ENCODE measurements at regions not wholly inside any gene's neighbourhood (a gene's known extent, or its start where the extent isn't known, plus 50 kb on each side); places are given as distances from the start of the nearest gene placed in this dataset.

DNA sequence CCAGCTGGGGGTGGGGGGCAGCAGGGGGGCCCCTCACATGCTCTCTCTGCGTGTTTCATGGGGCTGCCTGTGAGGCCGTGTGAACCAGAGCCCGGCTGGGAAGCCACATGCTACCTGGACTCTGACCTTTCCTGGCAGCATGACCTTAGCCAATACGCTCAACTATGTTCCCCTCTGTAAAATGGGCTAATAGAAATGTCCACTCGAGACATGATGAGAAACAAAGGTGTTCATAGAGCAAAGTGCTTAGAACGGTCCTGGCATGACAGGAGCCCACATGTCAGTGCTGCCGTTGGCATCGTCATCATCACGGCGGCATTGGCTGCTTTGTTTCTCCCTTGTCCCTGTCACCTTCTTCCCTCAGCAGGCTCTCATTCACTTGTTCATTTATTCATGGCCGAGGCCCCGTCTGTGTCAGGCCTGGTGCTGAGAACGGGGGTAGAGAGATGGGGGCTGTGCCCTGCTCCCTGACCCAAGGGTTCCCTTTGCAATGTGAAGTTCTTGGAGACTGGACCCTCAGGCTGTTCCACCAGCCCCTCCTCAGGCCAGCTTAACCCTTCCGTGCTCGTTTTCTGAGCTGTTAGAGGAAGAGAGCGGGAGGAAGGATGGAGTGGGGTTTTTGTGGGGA lies 291.4 kb downstream of the SEC14L1 start:
- no peak for DNase-seq (ENCODE audit: low spot score)

DNA sequence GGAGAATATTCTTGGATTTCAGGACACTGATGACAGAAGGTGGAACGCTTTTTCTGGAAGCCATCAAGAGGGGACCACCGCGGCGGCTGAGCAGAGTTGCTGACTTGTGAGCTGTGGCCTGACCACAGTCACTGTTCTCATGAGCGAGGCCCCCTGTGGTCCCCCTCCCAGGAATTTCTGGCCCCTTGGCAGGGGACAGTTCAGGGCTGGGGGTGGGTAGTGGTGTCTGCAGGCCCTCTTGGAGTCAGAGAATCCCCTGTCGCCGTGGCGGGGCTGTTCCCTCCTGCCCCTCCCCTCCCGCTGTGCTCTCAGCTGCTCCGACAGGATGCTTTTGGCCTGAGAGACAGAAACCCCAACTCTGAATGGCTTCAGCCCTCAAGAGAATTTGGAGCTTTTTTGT lies 292.0 kb downstream of the SEC14L1 start:
- DNase-seq (ENCODE audit: low spot score), result no peak

DNA sequence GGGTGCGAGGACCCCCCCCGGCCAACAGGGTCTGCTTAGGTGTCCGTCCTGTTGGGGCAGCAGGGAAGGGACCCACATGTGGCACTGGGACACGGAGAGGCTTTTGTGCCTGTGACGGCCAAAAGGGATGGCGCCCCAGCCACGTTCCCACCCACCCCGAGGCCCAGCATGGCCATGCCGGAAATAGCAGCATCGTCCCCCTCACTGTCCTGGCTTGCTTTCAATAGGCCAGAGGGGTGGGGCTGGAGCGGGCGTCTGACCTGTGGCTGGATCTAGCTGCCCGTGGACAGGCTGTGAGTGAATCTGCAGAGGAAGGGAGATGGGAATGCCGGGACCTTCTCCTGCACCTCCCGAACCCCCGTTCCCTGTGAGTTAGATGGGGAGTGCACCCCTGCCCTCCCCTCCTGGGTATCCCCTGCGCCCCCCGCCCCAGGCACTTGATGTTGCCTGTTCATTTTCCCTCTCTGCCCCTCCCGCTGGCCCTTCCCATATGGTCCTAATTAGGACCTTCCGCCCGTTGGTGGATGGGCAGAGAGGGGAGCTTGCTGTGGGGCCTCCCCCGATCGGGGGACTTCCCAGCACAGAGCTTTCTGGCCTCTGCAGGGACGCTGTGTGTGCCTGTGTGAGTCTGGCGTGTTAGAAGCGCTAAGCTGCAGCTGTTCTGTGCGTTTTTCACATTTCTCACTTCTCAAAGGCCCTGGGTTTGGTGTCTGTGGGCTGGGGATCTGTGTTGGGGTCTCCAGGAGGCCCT lies 292.8 kb downstream of the SEC14L1 start:
- no peak for DNase-seq (ENCODE audit: low spot score)

DNA sequence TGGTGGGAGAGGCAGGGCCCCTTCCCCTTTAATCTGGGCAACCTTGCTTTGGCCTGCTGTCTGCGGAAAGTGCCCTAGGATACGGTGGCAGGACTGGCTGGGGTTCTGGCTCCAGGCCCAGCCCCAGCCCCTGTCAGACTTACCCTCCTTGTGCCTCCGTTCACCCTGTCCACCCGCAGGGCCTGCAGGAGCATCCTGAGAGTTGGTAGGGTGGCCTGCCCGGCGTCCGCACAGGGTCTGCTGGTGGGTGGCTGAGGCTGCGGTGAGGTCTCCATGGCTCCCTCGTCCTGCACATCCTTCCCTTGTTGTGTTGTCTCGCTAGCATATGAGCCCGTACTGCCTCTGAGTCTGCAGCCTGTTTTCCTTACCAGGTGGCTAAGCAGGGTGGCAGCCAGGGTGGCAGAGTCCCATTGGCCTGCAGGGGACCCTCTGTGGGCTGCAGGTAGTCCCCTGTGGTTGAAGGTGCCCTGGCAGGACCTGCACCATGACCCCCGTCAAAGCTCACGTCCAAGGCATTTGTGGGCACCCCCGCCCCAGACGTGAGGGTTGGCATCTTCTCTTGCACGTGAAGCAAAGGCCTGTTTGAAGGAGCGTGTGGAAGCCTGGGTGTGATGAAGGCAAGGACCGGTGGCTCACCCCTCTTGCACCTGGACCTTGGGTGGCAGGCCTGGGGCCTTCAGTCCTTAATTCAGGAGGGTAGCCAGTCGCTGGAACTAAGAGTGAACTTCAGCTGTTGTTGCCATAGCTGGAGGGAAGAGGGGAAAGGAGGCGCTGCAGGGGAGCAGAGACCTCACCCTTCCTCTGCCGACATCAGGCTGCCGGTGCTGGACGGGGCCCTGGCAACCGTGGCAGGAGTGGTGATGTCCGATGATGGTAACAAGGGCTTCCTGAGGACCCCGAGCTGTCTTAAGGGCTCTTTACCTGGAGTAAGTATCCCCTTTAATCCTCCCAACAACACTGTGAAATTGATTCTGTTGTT lies 293.7 kb downstream of the SEC14L1 start:
- DNase-seq (ENCODE audit: low spot score), result no peak

DNA sequence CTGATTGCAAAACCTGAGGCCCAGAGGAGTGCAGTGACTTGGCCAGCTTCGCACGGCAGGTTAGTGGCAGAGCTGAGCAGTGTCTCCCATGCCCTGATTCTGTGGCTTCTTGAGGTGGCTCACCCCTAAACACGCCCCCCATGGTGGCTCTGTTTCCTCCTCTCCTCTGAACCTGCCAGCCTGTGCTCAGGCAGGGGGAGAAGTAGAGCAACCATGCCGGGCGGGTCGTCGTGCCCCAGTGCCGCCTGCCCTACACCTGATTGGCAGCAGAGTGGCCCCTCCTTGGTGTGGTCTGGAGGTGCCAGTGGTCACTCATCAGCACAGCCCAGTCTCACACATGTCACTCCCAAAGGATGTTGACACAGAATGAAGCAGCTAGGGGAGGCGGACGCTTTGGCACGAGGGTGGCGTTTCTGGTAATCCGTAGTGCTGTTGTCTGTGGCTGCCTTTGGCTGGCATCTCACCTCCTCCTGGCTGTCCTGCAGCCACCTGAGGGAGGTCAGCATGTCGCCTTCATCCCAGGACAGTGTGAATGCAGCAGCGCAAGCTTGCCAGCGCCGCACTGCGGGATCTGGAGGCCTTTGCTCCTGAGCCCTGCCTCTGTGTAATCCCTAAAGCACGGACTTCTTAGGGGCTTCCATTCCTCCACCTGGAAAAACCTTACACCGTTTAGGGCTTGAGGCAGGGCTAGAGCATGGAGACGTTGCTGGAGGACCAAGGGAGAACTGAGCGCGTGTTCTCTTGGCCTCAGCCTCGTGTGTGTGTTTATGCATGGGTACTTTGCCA lies 294.7 kb downstream of the SEC14L1 start:
- no peak for DNase-seq (ENCODE audit: low spot score)

DNA sequence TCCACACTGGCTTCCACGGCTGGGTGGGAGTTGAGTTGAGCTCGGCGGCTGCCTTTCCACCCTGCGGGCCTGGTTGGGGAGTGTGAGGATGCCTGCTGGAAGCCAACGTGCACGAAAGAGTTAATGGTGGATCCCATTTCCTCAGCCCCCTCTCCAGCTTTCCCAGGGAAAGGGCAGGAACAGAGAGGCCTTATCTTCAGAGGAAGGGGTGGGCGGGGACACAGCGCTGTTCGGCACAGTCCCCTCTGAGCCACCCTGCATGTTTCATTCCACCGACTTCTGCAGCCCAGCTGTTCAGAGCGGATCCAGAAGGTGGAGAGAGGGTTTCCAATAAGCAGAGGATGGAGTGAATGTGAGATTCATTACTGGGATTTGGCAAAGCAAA lies 295.3 kb downstream of the SEC14L1 start:
- DNase-seq (ENCODE audit: low spot score), result no peak

DNA sequence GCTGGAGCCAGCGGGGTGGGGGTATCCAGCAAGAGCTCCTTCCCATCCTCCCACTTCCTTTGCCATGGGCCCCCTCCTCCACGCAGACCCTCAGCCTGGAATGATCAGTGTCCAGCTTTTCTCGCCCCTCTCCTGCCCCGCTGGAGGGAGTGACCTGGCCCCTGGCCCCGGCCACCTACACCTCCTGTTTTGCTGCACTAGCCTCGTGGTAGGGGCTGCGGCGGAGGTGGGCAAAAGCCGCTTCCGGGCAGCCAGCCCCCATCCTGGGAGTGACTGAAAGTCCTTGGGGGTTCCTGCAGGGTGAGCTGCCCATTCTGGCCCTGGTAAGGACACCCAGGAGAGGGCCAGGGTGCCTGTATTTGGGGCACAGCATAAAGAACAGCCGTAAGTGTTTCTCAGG lies 295.7 kb downstream of the SEC14L1 start:
- no peak for DNase-seq (ENCODE audit: low spot score)

DNA sequence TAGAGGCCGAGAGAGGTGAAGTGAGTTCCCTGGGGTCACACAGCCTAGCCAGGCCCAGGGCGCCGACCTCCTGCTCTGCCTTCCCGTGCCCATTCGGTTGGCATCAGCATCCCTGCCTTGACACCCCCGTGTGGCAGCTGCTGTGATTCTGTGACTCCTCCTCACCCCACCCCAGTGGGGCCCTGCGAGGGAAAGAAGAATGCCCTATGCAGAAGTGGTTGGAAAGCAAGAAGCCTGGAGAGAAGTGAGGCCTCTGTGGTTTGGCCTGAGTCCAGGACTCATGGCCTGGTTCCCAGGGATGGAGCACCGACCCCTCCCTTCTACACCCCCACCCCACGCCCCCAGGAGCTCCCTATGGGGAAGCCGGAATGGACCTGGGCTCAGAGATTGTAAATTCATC lies 296.2 kb downstream of the SEC14L1 start:
- peak; percentile 52 for DNase-seq (ENCODE audit: low spot score)

DNA sequence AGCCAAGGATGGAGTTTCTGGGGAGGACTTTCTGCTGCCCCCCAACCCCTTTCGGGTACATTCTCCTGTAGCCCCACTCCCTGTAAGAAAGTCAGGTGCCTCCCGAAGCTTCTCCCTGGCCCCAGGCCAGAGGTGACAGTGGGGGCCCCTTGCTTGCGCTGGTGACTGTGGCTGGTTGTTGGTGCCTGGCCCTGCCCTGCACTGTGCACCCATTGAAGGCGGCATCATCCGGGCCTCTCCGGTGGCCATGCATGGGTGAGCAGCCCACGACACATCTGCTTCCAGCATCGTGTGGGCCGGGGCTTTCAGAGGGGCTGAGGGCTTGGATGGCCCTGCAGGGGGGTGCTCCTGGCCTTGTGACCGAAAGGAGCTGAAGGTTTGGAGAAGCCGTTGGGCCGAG lies 297.0 kb downstream of the SEC14L1 start:
- no peak for DNase-seq (ENCODE audit: low spot score)

DNA sequence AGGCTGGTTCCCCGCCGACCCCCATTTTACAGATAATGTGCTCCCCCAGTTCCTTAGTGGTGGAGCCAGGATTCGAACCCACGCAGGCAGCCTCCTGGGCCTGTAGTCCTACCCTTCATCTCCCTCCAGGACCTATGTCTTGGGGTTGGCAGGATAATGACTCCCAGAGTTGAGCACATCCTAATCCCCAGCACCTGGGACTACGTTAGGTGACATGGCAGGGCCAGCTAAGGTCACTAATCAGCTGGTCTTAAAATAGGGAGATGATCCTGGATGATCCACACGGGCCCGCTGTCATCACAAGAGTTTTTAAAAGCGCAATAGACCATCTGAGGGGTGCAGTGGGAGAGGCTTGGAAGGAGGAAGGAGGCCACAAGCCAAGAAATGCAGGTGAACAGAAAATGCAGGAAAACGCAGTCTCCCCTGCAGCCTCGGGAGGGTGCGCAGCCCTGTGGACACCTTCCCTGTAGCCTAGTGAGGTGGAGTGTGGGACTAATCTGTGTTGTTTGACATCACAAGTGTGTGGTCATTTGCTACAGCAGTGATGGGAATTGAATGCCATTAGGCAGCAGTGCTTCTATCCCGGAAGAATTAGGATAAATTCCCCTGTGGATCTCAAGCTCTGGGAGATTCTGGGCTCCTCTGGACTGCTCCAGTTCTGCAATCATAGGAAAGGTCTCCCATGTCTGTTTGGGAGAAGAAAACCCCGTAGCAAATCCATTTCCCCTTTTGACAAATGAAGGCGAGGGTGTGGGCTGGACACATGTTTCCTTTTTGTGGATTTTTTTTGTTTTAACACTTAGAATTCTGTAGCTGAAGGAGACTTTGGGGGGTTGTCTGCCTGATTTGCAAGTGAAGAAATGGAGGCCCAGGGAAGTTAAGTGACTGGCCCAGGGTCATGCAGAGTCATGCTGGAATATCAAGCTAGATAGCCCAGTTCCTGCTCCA lies 297.7 kb downstream of the SEC14L1 start:
- no peak for DNase-seq (ENCODE audit: low spot score)

DNA sequence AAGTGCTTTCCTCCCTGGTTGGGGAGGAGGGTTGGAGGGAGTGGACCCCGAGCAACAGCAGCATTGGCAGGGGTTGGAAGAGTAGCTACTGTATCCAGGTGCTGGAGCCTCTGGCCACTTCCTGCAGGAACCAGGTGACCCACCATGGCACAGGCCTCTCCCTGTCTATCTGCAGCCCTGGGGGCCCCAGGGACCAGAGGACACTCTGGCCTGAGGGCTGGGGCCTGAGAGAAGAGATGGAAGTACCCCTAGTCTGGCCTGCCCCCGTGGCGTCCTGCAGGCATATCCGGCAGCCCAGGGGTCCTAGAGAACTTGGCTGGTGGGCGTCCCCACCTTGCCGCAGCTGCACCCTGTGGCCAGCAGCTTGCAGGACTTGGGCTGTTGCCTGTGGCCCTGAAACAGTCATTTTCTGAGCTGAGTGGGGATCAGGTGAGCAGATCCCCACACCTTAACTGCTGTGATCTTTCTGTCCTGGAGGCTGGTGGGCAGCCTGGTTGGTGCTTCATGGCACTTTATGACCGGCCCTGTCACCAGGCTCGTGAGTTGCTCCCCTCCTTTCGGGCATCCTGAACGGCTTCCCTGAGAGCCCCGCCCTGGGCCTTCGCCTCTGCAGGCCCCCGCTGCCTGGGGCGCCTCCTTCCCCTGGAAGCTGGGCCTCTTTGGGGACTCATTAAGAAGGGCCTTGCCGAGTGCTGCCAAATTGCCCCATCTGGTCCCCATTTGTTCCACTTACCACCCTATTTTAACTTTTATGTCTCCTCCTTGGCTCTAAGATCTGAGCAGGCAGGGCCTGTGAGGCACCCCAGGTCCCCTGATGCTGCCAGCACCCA lies 298.6 kb downstream of the SEC14L1 start:
- no peak for DNase-seq (ENCODE audit: low spot score)

DNA sequence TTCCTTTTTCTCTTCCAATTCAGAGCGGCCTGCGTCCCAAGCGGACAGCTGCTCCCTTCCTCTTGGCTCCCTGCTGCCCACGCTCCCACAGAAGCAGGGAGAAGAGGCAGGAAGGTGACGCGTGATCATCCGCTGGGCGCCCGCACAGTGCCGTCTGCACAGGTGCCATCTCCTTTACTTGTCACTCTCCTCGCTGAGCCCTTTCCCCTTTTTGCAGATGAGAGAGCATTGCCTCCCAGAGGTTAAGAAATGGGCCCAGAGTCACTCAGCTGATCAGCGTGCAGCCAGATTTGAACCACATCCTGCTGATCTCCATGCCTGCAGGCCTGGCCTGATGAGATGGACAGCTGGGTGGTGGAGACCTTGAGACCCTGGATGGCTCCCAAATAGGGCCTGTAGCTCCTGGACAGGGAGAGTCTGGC lies 299.8 kb downstream of the SEC14L1 start:
- no peak for DNase-seq (ENCODE audit: low spot score)

DNA sequence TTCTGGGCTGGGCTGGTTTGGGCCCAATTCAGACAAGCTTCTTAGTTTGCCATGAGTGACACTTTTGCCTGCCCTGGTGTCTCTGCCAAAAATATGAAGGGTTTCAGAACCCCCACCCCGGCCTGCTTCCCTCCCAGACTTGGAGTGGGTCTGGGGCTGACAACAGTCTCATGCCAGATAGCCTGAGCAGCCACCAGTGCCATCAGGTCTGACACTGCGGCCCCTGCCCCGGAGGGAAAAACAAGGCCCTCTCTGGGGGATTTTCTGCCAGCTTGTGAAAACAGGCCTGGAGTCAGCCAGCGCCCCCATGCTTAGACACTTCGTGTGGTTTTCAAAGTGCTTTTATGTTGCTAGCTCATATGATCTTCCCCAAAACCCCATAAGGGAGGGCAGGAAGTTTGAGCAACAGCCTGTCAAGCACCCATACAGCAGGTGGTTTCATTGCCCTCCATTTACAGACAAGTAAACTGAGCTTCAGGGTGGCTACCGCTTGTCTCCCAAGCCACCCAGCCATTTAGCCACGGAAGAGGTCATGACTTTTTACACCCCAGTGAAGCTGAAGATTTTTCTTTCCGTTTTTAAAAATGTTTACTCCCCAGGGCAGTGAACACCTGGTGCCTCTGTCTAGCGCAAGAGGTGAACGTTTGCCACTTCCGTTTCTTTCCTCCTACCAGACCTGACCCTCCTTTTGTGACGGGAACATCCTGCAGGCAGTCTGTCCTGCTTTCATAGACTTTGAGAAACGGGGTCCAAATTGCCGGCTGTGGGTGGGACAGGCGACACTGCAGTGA lies 300.6 kb downstream of the SEC14L1 start:
- DNase-seq (ENCODE audit: low spot score), result peak; percentile 44

DNA sequence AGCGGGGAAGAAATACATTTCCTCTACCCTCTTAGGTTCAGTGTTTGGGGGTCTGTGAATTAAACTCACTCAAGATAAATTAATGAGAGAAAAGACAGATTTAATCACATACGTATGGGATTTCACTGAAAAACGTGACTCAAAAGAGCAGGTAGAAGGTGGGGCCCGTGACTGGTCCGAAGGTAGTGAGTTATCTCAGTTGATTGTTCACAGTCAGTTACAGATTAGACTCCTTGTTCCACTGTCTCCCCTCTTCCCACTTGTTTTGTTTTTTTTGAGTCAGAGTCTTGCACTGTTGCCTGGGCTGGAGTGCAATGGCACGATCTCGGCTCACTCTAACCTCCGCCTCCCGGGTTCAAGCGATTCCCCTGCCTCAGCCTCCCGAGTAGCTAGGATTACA lies 301.2 kb downstream of the SEC14L1 start:
- DNase-seq (ENCODE audit: low spot score), result no peak

DNA sequence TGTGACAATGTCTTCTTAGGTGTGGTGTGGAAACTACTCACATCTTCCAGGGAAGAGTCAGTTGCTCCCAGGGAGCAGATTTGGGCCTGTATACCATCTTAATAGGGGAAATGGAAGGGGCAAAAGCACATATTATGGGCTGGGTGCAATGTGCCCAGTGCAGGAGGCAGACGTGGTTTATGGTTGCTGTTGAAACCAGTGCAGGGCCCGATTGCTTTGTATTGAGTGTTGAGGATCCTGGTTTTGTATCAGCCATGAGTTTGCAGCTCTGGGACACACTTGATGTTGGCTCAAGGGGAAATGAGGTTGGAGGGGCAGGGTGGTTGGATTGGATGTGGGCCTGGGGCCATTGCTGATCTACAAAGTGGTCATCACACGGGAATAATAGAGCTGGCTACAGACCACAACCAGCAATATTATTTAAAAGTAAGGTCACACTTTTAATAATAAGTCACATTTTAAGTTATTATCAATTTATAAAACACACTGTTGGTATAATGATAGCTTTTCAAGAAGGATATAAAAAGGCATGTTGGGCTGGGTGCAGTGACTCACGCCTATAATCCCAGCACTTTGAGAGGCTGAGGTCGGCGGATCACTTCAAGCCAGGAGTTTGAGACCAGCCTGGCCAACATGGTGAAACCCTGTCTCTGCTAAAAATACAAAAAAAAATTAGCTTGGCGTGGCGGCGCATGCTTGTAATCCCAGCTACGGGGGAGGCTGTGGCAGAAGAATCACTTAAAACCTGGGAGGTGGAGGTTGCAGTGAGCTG lies 302.4 kb downstream of the SEC14L1 start:
- DNase-seq (ENCODE audit: low spot score), result no peak

DNA sequence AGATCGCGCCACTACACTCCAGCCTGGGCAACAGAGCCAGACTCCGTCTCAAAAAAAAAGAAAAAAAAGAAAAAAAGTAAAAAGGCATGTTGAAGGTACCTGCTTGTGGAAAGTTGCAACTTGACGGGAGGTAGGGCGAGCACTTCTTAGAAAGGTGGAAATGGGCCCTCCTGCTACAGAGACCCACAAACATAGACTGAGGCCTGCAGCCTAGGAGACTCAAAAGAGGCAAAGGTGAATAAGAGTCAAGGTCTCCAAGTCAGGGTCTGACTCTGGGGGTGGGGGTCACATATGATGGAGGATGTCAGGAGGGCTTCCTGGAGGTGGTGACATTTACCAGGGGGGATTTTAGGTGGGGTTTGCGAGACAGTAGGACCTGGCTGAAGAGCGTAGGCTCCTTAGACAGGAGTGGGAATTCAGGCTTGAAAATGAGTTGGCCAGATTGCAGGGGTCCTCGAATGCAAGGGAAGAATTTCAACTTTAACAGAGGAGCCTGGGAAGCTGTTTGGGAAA lies 303.0 kb downstream of the SEC14L1 start:
- no peak for DNase-seq (ENCODE audit: low spot score)

DNA sequence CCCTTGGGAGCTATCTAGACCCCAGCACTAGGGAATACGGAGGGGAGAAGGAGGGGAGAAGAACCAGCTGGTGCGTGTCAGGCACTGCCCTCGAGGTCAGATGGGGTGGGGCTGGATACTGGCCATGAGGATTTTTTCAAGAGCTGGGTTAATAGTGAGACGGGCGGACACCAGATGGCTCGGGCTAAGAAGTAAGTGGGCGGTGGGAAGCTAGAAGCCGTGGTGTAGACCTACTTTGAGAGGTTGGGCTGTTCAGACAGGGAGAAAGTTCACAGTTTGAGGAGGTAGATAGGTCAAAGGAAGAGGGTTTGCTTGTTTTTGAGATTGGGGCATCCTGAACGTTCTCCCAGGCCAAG lies 303.8 kb downstream of the SEC14L1 start:
- DNase-seq (ENCODE audit: low spot score), result no peak
